Liver (tissue), 3 donors: ENCODE measurements at regions not wholly inside any gene's neighbourhood (a gene's known extent, or its start where the extent isn't known, plus 50 kb on each side); places are given as distances from the start of the nearest gene placed in this dataset.
"Not testable (repeated sequence)": the region's sequence is repeated elsewhere in the genome, so short reads cannot be mapped to it uniquely, and the experiment has no call there.

Experiments
- TF ChIP-seq, protein P1 (sequence below): IDR thresholded peaks from 2 replicates; pipeline ENCODE4 v1.6.1; 2016; ENCODE audit warnings: antibody characterized with exemption, mild to moderate bottlenecking
- TF ChIP-seq, protein P2 (sequence below): fragments of 150-350 bp; IDR thresholded peaks from 2 replicates; pipeline ENCODE4 v1.5.1; 2017; ENCODE audit warnings: improper control_type of control experiment, low read depth, low read length; ENCODE audit not compliant: missing input control
- TF ChIP-seq, protein P3 (sequence below): IDR thresholded peaks from 2 replicates; pipeline ENCODE4 v1.6.1; 2016; ENCODE audit warnings: antibody characterized with exemption
- donor health status: healthy.
- donor health status: healthy.

DNA sequence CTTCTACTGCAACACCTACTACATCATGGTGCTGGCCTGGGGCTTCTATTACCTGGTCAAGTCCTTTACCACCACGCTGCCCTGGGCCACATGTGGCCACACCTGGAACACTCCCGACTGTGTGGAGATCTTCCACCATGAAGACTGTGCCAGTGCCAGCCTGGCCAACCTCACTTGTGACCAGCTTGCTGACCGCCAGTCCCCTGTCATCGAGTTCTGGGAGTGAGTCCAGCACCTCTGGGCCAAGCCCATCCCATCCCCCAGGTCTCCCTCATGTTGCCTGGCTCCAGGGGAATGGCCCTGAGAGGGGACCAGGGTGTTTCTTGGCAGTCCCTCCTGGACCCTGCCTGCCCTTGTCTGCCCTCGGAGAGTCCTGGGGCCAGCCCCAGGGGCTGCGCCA, 519.4 kb downstream of the TP53TG3F start:
- TF ChIP-seq, protein P1, sequence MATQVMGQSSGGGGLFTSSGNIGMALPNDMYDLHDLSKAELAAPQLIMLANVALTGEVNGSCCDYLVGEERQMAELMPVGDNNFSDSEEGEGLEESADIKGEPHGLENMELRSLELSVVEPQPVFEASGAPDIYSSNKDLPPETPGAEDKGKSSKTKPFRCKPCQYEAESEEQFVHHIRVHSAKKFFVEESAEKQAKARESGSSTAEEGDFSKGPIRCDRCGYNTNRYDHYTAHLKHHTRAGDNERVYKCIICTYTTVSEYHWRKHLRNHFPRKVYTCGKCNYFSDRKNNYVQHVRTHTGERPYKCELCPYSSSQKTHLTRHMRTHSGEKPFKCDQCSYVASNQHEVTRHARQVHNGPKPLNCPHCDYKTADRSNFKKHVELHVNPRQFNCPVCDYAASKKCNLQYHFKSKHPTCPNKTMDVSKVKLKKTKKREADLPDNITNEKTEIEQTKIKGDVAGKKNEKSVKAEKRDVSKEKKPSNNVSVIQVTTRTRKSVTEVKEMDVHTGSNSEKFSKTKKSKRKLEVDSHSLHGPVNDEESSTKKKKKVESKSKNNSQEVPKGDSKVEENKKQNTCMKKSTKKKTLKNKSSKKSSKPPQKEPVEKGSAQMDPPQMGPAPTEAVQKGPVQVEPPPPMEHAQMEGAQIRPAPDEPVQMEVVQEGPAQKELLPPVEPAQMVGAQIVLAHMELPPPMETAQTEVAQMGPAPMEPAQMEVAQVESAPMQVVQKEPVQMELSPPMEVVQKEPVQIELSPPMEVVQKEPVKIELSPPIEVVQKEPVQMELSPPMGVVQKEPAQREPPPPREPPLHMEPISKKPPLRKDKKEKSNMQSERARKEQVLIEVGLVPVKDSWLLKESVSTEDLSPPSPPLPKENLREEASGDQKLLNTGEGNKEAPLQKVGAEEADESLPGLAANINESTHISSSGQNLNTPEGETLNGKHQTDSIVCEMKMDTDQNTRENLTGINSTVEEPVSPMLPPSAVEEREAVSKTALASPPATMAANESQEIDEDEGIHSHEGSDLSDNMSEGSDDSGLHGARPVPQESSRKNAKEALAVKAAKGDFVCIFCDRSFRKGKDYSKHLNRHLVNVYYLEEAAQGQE, result not testable (repeated sequence)
- TF ChIP-seq, protein P2, sequence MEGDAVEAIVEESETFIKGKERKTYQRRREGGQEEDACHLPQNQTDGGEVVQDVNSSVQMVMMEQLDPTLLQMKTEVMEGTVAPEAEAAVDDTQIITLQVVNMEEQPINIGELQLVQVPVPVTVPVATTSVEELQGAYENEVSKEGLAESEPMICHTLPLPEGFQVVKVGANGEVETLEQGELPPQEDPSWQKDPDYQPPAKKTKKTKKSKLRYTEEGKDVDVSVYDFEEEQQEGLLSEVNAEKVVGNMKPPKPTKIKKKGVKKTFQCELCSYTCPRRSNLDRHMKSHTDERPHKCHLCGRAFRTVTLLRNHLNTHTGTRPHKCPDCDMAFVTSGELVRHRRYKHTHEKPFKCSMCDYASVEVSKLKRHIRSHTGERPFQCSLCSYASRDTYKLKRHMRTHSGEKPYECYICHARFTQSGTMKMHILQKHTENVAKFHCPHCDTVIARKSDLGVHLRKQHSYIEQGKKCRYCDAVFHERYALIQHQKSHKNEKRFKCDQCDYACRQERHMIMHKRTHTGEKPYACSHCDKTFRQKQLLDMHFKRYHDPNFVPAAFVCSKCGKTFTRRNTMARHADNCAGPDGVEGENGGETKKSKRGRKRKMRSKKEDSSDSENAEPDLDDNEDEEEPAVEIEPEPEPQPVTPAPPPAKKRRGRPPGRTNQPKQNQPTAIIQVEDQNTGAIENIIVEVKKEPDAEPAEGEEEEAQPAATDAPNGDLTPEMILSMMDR, result not testable (repeated sequence)
- TF ChIP-seq, protein P3, sequence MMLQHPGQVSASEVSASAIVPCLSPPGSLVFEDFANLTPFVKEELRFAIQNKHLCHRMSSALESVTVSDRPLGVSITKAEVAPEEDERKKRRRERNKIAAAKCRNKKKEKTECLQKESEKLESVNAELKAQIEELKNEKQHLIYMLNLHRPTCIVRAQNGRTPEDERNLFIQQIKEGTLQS, result not testable (repeated sequence)
